Fibroblast of pulmonary artery (primary cell): ENCODE measurements at regions not wholly inside any gene's neighbourhood (a gene's known extent, or its start where the extent isn't known, plus 50 kb on each side); places are given as distances from the start of the nearest gene placed in this dataset.

ENCODE experiments used
- DNase-seq: peaks from one replicate; pipeline ENCODE4 v3.0.0-alpha.2; 2010; ENCODE audit warnings: low read depth
- H3K4me3 ChIP-seq: replicated peaks from 2 replicates; pipeline ENCODE4 v1.5.1; 2011; ENCODE audit warnings: low read depth, mild to moderate bottlenecking, control low read depth, low read length, moderate library complexity
- TF ChIP-seq, protein P1 (sequence below): IDR thresholded peaks from 2 replicates; pipeline ENCODE4 v1.5.1; 2011; ENCODE audit warnings: mild to moderate bottlenecking, control low read depth, low read length, inconsistent platforms; ENCODE audit errors: missing control alignments

DNA sequence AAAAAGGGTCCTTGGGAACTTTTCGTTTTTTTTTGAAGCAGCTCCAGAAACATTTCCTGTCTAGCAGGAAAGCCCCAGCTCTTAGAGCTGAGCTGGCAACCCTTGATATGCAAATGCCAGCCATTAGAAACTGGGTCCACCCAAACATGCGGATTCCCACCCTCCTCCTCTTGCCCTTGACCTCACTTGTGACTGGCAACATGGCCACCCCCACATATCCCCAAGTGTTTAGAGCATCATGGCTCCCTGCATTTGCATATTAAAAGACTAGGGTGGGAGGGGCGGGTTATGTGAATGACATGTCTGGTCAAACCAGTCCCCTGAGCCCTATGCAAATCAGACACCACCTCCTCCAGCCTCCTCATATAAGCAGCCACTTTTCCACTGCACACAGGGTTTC is 671.1 kb downstream of the FAT4 start:
- TF ChIP-seq, protein P1, sequence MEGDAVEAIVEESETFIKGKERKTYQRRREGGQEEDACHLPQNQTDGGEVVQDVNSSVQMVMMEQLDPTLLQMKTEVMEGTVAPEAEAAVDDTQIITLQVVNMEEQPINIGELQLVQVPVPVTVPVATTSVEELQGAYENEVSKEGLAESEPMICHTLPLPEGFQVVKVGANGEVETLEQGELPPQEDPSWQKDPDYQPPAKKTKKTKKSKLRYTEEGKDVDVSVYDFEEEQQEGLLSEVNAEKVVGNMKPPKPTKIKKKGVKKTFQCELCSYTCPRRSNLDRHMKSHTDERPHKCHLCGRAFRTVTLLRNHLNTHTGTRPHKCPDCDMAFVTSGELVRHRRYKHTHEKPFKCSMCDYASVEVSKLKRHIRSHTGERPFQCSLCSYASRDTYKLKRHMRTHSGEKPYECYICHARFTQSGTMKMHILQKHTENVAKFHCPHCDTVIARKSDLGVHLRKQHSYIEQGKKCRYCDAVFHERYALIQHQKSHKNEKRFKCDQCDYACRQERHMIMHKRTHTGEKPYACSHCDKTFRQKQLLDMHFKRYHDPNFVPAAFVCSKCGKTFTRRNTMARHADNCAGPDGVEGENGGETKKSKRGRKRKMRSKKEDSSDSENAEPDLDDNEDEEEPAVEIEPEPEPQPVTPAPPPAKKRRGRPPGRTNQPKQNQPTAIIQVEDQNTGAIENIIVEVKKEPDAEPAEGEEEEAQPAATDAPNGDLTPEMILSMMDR, result no peak
- no peak overlapping the region for H3K4me3 ChIP-seq
- DNase-seq, result peak; percentile 24

DNA sequence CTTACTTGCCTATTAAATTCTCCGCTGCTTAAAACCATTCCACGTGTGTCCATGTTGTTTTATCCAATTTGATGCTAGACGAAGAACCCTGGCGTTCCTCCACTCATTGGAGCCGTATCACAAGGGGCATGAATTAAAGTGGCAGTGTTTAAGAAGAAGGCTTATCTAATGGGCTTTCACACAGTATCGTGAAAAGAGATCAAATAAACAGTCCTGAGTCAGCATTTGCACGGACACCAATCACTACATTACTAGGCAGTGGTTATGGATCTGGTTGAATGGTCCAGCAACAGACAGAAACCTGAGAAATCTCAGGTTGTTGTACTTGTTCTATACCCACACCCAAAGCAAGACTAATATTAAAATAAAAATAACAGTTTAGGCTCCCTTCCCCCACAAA is 671.6 kb downstream of the FAT4 start:
- no peak for DNase-seq
- H3K4me3 ChIP-seq, result no peak overlapping the region
- TF ChIP-seq, protein P1, result no peak

DNA sequence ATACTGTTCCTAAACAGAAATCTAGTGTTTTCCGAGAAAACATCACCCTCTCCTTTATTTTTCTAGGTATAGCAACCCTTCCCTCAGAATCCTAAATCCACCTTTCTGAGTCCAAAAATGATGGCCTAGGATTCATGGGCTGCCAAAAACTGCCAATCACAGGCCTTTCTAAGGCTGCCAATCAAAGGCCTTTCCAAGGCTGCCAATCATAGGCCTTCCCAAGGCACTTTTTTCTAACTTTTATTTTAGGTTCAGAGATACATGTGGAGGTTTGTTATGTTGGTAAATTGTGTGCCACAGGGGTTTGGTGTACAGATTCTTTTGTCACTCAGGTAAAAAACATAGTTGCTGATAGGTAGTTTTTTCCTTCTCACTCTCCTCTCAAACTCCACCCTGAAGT is 673.7 kb downstream of the FAT4 start:
- TF ChIP-seq, protein P1, result no peak
- no peak for DNase-seq
- no peak overlapping the region for H3K4me3 ChIP-seq

DNA sequence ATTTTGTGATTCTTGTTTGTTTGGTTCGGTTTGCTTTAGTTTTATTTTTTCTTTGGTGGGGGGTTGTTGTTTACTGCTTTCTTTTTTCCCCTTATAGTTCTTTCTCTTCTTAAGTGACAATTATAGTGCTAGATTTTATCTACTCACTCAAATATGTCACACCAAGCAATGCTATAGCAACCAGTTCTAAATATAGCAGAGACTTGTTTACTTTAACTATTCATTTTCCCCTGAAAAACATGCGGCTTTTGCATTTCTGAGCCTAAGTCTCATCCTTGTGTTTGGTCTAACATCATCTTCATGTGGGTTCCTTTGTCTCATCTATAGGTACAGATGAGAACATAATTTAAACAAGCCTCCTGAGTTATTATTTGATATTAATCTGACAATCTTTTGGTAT is 676.6 kb downstream of the FAT4 start:
- TF ChIP-seq, protein P1, result no peak
- H3K4me3 ChIP-seq, result no peak overlapping the region
- no peak for DNase-seq

DNA sequence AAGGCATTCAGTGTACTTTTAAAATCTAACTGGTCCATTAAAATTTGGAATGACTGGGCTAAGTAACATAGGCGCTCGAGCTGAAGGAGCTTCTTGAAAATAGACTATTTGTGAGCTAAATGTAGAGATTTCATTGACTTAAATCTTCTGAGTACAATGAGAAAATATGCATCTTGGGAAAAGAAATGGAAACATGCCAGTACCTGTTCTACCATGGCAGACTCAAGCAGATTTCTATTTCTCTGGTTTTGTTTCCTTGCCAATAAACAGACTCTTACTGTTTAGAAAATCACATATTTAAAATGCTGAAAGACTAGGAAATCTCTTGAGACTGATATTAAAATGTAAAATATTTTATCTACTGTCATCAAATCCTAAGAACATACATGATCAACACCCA is 678.1 kb downstream of the FAT4 start:
- TF ChIP-seq, protein P1, result no peak
- DNase-seq, result no peak
- H3K4me3 ChIP-seq, result no peak overlapping the region

DNA sequence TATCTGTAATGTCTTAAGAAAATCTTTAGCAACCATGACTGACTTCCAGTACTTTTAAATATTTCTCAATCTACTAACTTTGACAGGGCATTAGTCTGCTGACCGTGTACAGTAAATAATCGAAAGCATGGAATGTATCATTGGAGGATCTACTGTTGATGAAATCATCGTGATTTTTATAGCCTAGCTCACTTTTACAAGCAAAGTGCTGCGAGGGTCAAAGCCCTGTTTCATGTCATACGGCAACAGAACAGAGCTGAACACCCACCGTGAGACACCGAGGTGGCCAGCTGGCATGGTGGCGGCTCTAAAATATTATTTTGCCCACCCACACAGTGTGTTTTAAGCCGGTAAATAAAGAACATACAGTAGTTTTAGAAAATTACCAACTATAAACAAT is 679.3 kb downstream of the FAT4 start:
- no peak overlapping the region for H3K4me3 ChIP-seq
- DNase-seq, result no peak
- TF ChIP-seq, protein P1, result no peak

DNA sequence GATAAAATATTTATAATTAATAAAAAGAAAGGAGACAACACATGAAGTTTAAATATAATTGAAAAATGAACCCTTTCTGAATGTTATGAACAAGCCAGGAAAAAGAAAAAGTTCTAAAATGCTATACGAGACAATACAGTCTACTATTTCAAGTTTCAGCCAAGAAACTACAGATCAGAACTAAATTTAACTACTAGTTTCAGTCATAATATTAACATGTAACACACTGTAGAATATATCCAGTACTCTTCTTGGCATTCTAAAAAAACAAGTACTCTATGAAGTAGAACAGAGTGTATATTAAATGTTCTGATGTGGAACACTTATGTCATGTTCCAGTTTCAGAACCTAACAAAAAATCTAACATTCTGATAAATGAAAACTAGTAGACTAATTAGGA is 679.7 kb downstream of the FAT4 start:
- TF ChIP-seq, protein P1, result no peak
- H3K4me3 ChIP-seq, result no peak overlapping the region
- no peak for DNase-seq
